Fibroblast of lung (primary cell): ENCODE measurements at regions not wholly inside any gene's neighbourhood (a gene's known extent, or its start where the extent isn't known, plus 50 kb on each side); places are given as distances from the start of the nearest gene placed in this dataset.

Experiments used
- EZH2 ChIP-seq: IDR thresholded peaks from 2 replicates; pipeline ENCODE4 v1.5.1; 2012; ENCODE audit warnings: low read length, control low read depth, mild to moderate bottlenecking; ENCODE audit errors: missing control alignments
- TF ChIP-seq, protein P1 (sequence below), 2 donors: IDR thresholded peaks in 1 of 2; conservative IDR thresholded peaks in 1 of 2; 1 replicate in 1 of 2; 2 replicates in 1 of 2; pipeline ENCODE4 v1.5.1; 2011 to 2012; ENCODE audit warnings: low read length in 2 of 2, control low read depth in 1 of 2, inconsistent platforms in 1 of 2, low read depth in 1 of 2, mild to moderate bottlenecking in 1 of 2

DNA sequence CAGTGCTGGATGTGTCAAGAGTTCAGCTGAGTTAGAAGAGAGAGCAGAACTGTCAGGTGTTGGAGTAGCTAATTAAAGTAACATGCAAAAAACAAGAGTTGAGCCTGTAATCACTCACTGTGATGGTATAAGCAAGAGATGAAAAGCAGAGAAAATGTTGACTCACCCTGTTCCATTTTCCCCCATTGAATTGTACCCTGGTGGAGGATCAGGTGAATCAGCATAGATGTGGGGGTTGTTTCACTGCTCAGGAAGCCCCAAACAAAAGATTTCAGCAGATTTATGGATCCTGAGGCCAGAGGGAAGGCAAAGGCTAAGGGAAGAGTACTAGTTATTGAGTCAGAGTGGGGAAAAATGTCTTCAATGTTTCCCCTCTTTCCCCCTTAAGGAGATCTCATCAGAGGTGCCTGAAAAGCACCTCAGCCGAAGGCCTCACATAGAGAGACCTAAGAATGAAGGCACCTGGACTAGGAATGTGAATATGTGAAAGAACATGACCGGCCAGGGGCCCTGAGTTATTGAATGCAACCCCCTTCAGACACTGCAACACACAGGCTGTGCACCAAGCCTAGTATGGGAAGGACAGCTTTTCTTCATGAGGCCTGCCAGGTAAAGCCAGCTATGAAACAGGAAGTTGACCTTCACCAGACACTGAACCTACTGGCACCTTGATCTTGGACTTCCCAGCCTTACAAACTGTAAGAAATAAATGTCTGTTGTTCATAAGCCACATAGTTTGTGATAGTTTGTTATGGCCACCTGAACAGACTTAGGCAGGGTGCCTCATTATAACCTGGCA, 90.1 kb downstream of the TMCO5A start:
- no peak for TF ChIP-seq EZH2
- TF ChIP-seq, protein P1, sequence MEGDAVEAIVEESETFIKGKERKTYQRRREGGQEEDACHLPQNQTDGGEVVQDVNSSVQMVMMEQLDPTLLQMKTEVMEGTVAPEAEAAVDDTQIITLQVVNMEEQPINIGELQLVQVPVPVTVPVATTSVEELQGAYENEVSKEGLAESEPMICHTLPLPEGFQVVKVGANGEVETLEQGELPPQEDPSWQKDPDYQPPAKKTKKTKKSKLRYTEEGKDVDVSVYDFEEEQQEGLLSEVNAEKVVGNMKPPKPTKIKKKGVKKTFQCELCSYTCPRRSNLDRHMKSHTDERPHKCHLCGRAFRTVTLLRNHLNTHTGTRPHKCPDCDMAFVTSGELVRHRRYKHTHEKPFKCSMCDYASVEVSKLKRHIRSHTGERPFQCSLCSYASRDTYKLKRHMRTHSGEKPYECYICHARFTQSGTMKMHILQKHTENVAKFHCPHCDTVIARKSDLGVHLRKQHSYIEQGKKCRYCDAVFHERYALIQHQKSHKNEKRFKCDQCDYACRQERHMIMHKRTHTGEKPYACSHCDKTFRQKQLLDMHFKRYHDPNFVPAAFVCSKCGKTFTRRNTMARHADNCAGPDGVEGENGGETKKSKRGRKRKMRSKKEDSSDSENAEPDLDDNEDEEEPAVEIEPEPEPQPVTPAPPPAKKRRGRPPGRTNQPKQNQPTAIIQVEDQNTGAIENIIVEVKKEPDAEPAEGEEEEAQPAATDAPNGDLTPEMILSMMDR (conservative IDR thresholded peaks at IDR 0.05 in 1 of 2, IDR thresholded peaks at IDR 0.05 in 1 of 2; ENCODE audit: low read depth in 1 of 2, low read length in 2 of 2), result no peak
